H1 (cell line): ENCODE measurements at regions not wholly inside any gene's neighbourhood (a gene's known extent, or its start where the extent isn't known, plus 50 kb on each side); places are given as distances from the start of the nearest gene placed in this dataset.

ENCODE experiments used
- CTCF ChIA-PET: fragments of 300-600 bp; sonication (Branson Sonifier 250); formaldehyde crosslinking; loops from one replicate; lab custom pipeline; 2021; ENCODE audit not compliant: partially characterized antibody; lab: Charles Lee
- POLR2A ChIA-PET: fragments of 300-600 bp; sonication (Branson Sonifier 250); formaldehyde crosslinking; loops from one replicate; lab custom pipeline; 2021; ENCODE audit warnings: inconsistent platforms; ENCODE audit not compliant: partially characterized antibody; lab: Charles Lee
- DNase-seq, 2 experiments: peaks; one replicate each; pipeline versions ENCODE4 v3.0.0 to v3.0.0-alpha.2; 2010 to 2022; ENCODE audit warnings: low spot score in 2 of 2, low read depth in 1 of 2, mixed read lengths in 1 of 2
- FAIRE-seq: peaks from 2 replicates; lab custom pipeline; 2011; peaks lifted over from hg19 to GRCh38; lab: Jason Lieb, UNC
- H2AFZ ChIP-seq: 2 replicates; pipeline ENCODE4 v1.8.1; 2012; ENCODE audit warnings: low read length, inconsistent platforms
- H2AK5ac ChIP-seq: 2 replicates; pipeline ENCODE4 v1.6.1; 2013; ENCODE audit warnings: low read depth, low read length
- H2BK120ac ChIP-seq: replicated peaks from 2 replicates; pipeline ENCODE3; 2013; ENCODE audit warnings: low read depth, low read length, inconsistent platforms
- H2BK12ac ChIP-seq: 2 replicates; pipeline ENCODE4 v1.6.1; 2013; ENCODE audit warnings: low read depth, low read length
- H2BK15ac ChIP-seq: 2 replicates; pipeline ENCODE4 v1.6.1; 2013; ENCODE audit warnings: low read length
- H2BK20ac ChIP-seq: 2 replicates; pipeline ENCODE4 v1.6.1; 2013; ENCODE audit warnings: low read length
- H2BK5ac ChIP-seq: 2 replicates; pipeline ENCODE4 v1.6.1; 2013; ENCODE audit warnings: low read depth, low read length
- H3K14ac ChIP-seq: 2 replicates; pipeline ENCODE4 v1.6.1; 2013; ENCODE audit warnings: inconsistent platforms; ENCODE audit not compliant: insufficient read length
- H3K18ac ChIP-seq: 2 replicates; pipeline ENCODE4 v1.6.1; 2013; ENCODE audit warnings: low read length; ENCODE audit errors: extremely low read depth
- H3K23ac ChIP-seq: 2 replicates; pipeline ENCODE4 v1.6.1; 2013; ENCODE audit warnings: inconsistent platforms; ENCODE audit not compliant: insufficient read length
- H3K23me2 ChIP-seq: 2 replicates; pipeline ENCODE4 v1.6.1; 2013; ENCODE audit warnings: low read depth, low read length
- H3K27ac ChIP-seq: 2 replicates; pipeline ENCODE4 v1.6.1; 2011; ENCODE audit warnings: low read depth, low read length, inconsistent platforms
- H3K27me3 ChIP-seq, 4 experiments: replicated peaks in 1 of 4; 1 replicate in 1 of 4; 2 replicates in 3 of 4; pipeline versions ENCODE4 v1.6.1 to v1.8.1; 2011 to 2013; ENCODE audit warnings: low read length in 3 of 4, mild to moderate bottlenecking in 3 of 4, inconsistent platforms in 2 of 4, mixed read lengths in 2 of 4, moderate library complexity in 1 of 4; ENCODE audit not compliant: control insufficient read depth in 3 of 4, insufficient read depth in 3 of 4; ENCODE audit errors: extremely low read depth in 1 of 4
- H3K36me3 ChIP-seq, 4 experiments: 2 replicates each; pipeline versions ENCODE4 v1.6.1 to v1.8.1; 2011 to 2013; ENCODE audit warnings: mild to moderate bottlenecking in 4 of 4, low read length in 3 of 4, moderate library complexity in 2 of 4, control low read depth in 1 of 4, inconsistent platforms in 1 of 4; ENCODE audit not compliant: insufficient read depth in 4 of 4, control insufficient read depth in 2 of 4
- H3K4ac ChIP-seq: replicated peaks from 2 replicates; pipeline ENCODE3; 2013; ENCODE audit warnings: low read length, low read depth, mixed read lengths, inconsistent platforms; ENCODE audit not compliant: insufficient read length
- H3K4me1 ChIP-seq, 4 experiments: replicated peaks in 1 of 4; 1 replicate in 1 of 4; 2 replicates in 3 of 4; pipeline versions ENCODE4 v1.6.1 to v1.8.1; 2011 to 2013; ENCODE audit warnings: low read length in 3 of 4, inconsistent platforms in 2 of 4, mixed read lengths in 1 of 4; ENCODE audit not compliant: insufficient read depth in 4 of 4, control insufficient read depth in 3 of 4
- H3K4me2 ChIP-seq, 2 experiments: 2 replicates each; pipeline versions ENCODE4 v1.6.1 to v1.8.1; 2011 to 2013; ENCODE audit warnings: low read depth in 2 of 2, low read length in 2 of 2, control low read depth in 1 of 2, inconsistent platforms in 1 of 2, mild to moderate bottlenecking in 1 of 2; ENCODE audit not compliant: insufficient read depth in 1 of 2
- H3K4me3 ChIP-seq, 4 experiments: fragments of 200-600, 300-600 bp in 1 of 4; sonication (generic), shearing (Covaris generic), sonication (Bioruptor Twin) in 1 of 4; 2 replicates each; pipeline versions ENCODE4 v1.5.1 to v1.8.1; 2011 to 2016; ENCODE audit warnings: low read length in 4 of 4, low read depth in 3 of 4, control low read depth in 2 of 4, inconsistent platforms in 2 of 4, mild to moderate bottlenecking in 2 of 4, mixed read lengths in 1 of 4, moderate library complexity in 1 of 4; ENCODE audit not compliant: insufficient read depth in 2 of 4; ENCODE audit errors: extremely low read depth in 1 of 4
- H3K56ac ChIP-seq: replicated peaks from 2 replicates; pipeline ENCODE3; 2013; ENCODE audit warnings: low read depth, mild to moderate bottlenecking, mixed read lengths, low read length, inconsistent platforms; ENCODE audit not compliant: insufficient read length
- H3K79me1 ChIP-seq: 2 replicates; pipeline ENCODE4 v1.6.1; 2013; ENCODE audit warnings: low read depth, low read length, control low read depth
- H3K79me2 ChIP-seq, 2 experiments: 2 replicates each; pipeline versions ENCODE4 v1.6.1 to v1.8.1; 2012 to 2013; ENCODE audit warnings: low read length in 2 of 2, mild to moderate bottlenecking in 2 of 2, inconsistent platforms in 1 of 2; ENCODE audit not compliant: insufficient read depth in 2 of 2, control insufficient read depth in 1 of 2
- H3K9ac ChIP-seq, 4 experiments: replicated peaks in 1 of 4; 1 replicate in 1 of 4; 2 replicates in 3 of 4; pipeline versions ENCODE4 v1.6.1 to v1.8.1; 2011 to 2013; ENCODE audit warnings: low read depth in 3 of 4, low read length in 3 of 4, control low read depth in 2 of 4, mild to moderate bottlenecking in 2 of 4, moderate library complexity in 2 of 4, inconsistent platforms in 1 of 4; ENCODE audit errors: extremely low read depth in 1 of 4
- H3K9me3 ChIP-seq, 2 experiments: 2 replicates each; pipeline versions ENCODE4 v1.6.1 to v1.8.1; 2012 to 2013; ENCODE audit warnings: mild to moderate bottlenecking in 2 of 2, moderate library complexity in 2 of 2, control low read depth in 1 of 2, inconsistent platforms in 1 of 2, low read depth in 1 of 2, low read length in 1 of 2, mixed read lengths in 1 of 2; ENCODE audit not compliant: insufficient read depth in 2 of 2
- H4K20me1 ChIP-seq, 2 experiments: replicated peaks in 1 of 2; 2 replicates each; pipeline versions ENCODE3 to v1.8.1; 2011 to 2013; ENCODE audit warnings: inconsistent platforms in 2 of 2, low read length in 2 of 2, mild to moderate bottlenecking in 1 of 2; ENCODE audit not compliant: insufficient read depth in 2 of 2, control insufficient read depth in 1 of 2
- H4K5ac ChIP-seq: 2 replicates; pipeline ENCODE4 v1.6.1; 2013; ENCODE audit warnings: low read length, low read depth, mixed read lengths, inconsistent platforms; ENCODE audit not compliant: insufficient read length
- H4K8ac ChIP-seq: 2 replicates; pipeline ENCODE4 v1.8.0; 2013; ENCODE audit warnings: mild to moderate bottlenecking, moderate library complexity, low read length, inconsistent platforms; ENCODE audit not compliant: insufficient read depth; ENCODE audit errors: extremely low read depth
- H4K91ac ChIP-seq: replicated peaks from 2 replicates; pipeline ENCODE3; 2013; ENCODE audit warnings: low read length, mixed read lengths, inconsistent platforms; ENCODE audit not compliant: insufficient read length
- ASH2L ChIP-seq: fragments of 200-600, 300-600 bp; sonication (generic); IDR thresholded peaks from one replicate; pipeline ENCODE4 v1.7.1; 2017; ENCODE audit warnings: low read length
- BACH1 ChIP-seq: IDR thresholded peaks from 2 replicates; pipeline ENCODE4 v1.6.1; 2012; ENCODE audit warnings: low read length, improper control_type of control experiment
- CEBPB ChIP-seq: IDR thresholded peaks from 2 replicates; pipeline ENCODE4 v1.6.1; 2012; ENCODE audit warnings: low read depth, low read length
- CHD2 ChIP-seq: IDR thresholded peaks from 2 replicates; pipeline ENCODE4 v1.6.1; 2012; ENCODE audit warnings: low read length, improper control_type of control experiment
- CREB1 ChIP-seq: IDR thresholded peaks from 2 replicates; pipeline ENCODE4 v1.6.1; 2012; ENCODE audit warnings: inconsistent platforms
- KDM4A ChIP-seq: IDR thresholded peaks from one replicate; pipeline ENCODE4 v1.7.1; 2012; ENCODE audit warnings: low read depth, mild to moderate bottlenecking, moderate library complexity, low read length, inconsistent platforms; ENCODE audit not compliant: severe bottlenecking
- PHF8 ChIP-seq: fragments of 200-600 bp; sonication (generic); conservative IDR thresholded peaks from 2 replicates; pipeline ENCODE4 v1.7.1; 2012; ENCODE audit warnings: low read depth, mild to moderate bottlenecking, inconsistent platforms, low read length, moderate library complexity
- SIN3A ChIP-seq, 2 experiments: IDR thresholded peaks in 1 of 2; conservative IDR thresholded peaks in 1 of 2; 2 replicates each; pipeline ENCODE4 v1.6.1; 2011 to 2012; ENCODE audit warnings: low read length in 2 of 2, improper control_type of control experiment in 1 of 2, low read depth in 1 of 2, mild to moderate bottlenecking in 1 of 2
- TAF7 ChIP-seq: optimal IDR thresholded peaks from 2 replicates; pipeline ENCODE3; 2011; ENCODE audit warnings: low read depth, mild to moderate bottlenecking, inconsistent platforms, low read length, moderate library complexity, borderline replicate concordance

- H3K36me3 ChIP-seq: no peaks in the 10 kb centered on the region
- TF ChIP-seq CEBPB: no peak
- TF ChIP-seq TAF7: no peak
- no peak for TF ChIP-seq SIN3A (conservative IDR thresholded peaks at IDR 0.05 in 1 of 2, IDR thresholded peaks at IDR 0.05 in 1 of 2; ENCODE audit: low read depth in 1 of 2, low read length in 2 of 2)
- TF ChIP-seq PHF8: no peak
- TF ChIP-seq CHD2: no peak
- no peak for TF ChIP-seq BACH1
- no peak for TF ChIP-seq ASH2L
- TF ChIP-seq KDM4A: no peak
- TF ChIP-seq CREB1: no peak
- no peak overlapping the region for H3K4ac ChIP-seq
- H3K79me1 ChIP-seq: no peaks in the 10 kb centered on the region
- FAIRE-seq (no peak), DNase-seq (no peak)
- H3K4me3 ChIP-seq: no peak overlapping the region
- H2AK5ac ChIP-seq: no peak overlapping the region
- POLR2A ChIA-PET: no interaction called here
- no peak overlapping the region for H2BK15ac ChIP-seq
- H3K18ac ChIP-seq: no peak overlapping the region
- H4K91ac ChIP-seq: no peak overlapping the region
- H3K56ac ChIP-seq: no peak overlapping the region
- no peaks in the 10 kb centered on the region for H3K79me2 ChIP-seq
- no peak overlapping the region for H2BK5ac ChIP-seq
- H3K9me3 ChIP-seq: no peaks in the 10 kb centered on the region
- no peak overlapping the region for H4K8ac ChIP-seq
- H3K14ac ChIP-seq: no peak overlapping the region
- no peak overlapping the region for H3K9ac ChIP-seq
- H2BK12ac ChIP-seq: no peak overlapping the region
- H3K4me1 ChIP-seq: peaks cover 0 to 2% (median 0%) of the 10 kb centered on the region in 4 experiments; a peak in 4 of 7 replicates
- H4K5ac ChIP-seq: no peak overlapping the region
- H4K20me1 ChIP-seq: no peaks in the 10 kb centered on the region
- H3K27me3 ChIP-seq: no peaks in the 10 kb centered on the region
- H3K23ac ChIP-seq: no peak overlapping the region
- no peak overlapping the region for H2BK120ac ChIP-seq
- H3K27ac ChIP-seq: no peak overlapping the region
- CTCF ChIA-PET: interaction anchor here (0.6 to 2.0 kb wide), 3 partner anchors 10 to 325 kb away, joined by 3 to 7 read pairs (median 4); no protein-coding TSS in a partner anchor
- H3K4me2 ChIP-seq: no peak overlapping the region
- no peak overlapping the region for H2BK20ac ChIP-seq
- no peak overlapping the region for H2AFZ ChIP-seq
- H3K23me2 ChIP-seq: no peaks in the 10 kb centered on the region
These were observed 362.8 kb upstream of the ADAMTSL1 start for GRCh38 chr9:18111146-18111545.
